Osteoblast (primary cell): ENCODE measurements at regions not wholly inside any gene's neighbourhood (a gene's known extent, or its start where the extent isn't known, plus 50 kb on each side); places are given as distances from the start of the nearest gene placed in this dataset.

Experiments
- DNase-seq: peaks from one replicate; pipeline ENCODE4 v3.0.0; 2011; ENCODE audit warnings: low spot score, mixed read lengths; ENCODE audit not compliant: insufficient read length; ENCODE audit errors: missing footprints
- H2AFZ ChIP-seq: 2 replicates; pipeline ENCODE4 v1.6.0; 2011; ENCODE audit warnings: mild to moderate bottlenecking, low read length
- H3K27ac ChIP-seq: 2 replicates; pipeline ENCODE4 v1.5.1; 2011; ENCODE audit warnings: mild to moderate bottlenecking, low read depth, low read length, moderate library complexity
- H3K27me3 ChIP-seq: 2 replicates; pipeline ENCODE4 v1.6.0; 2012; ENCODE audit warnings: mild to moderate bottlenecking, control low read depth, inconsistent platforms, low read length, moderate library complexity; ENCODE audit not compliant: insufficient read depth
- H3K36me3 ChIP-seq: 2 replicates; pipeline ENCODE4 v1.5.1; 2011; ENCODE audit warnings: mild to moderate bottlenecking, low read length, control low read depth, moderate library complexity; ENCODE audit not compliant: insufficient read depth
- H3K4me1 ChIP-seq: 2 replicates; pipeline ENCODE4 v1.5.1; 2011; ENCODE audit warnings: mild to moderate bottlenecking, low read length, control low read depth, moderate library complexity; ENCODE audit not compliant: insufficient read depth
- H3K4me2 ChIP-seq: 2 replicates; pipeline ENCODE4 v1.6.0; 2011; ENCODE audit warnings: mild to moderate bottlenecking, low read length; ENCODE audit not compliant: insufficient read depth
- H3K4me3 ChIP-seq: fragments of 200-600 bp; sonication (generic); 3 replicates; pipeline ENCODE4 v1.5.1; 2012; ENCODE audit warnings: mild to moderate bottlenecking, low read length, inconsistent platforms; ENCODE audit not compliant: insufficient read depth
- H3K79me2 ChIP-seq: 2 replicates; pipeline ENCODE4 v1.6.0; 2012; ENCODE audit warnings: mild to moderate bottlenecking, low read length, control low read depth, inconsistent platforms; ENCODE audit not compliant: insufficient read depth
- H3K9me3 ChIP-seq: 2 replicates; pipeline ENCODE4 v1.5.1; 2011; ENCODE audit warnings: low read depth, low read length, control low read depth
- H4K20me1 ChIP-seq: 2 replicates; pipeline ENCODE4 v1.6.0; 2012; ENCODE audit warnings: mild to moderate bottlenecking, low read length, control low read depth; ENCODE audit not compliant: insufficient read depth
- CTCF ChIP-seq: IDR thresholded peaks from 2 replicates; pipeline ENCODE4 v1.5.1; 2011; ENCODE audit warnings: mild to moderate bottlenecking, low read depth, low read length, moderate library complexity; ENCODE audit errors: extremely low read depth

GRCh38 chr13:40304391-40304790 is 362.1 kb downstream of the FOXO1 start:
- no peak for TF ChIP-seq CTCF
- no peak for DNase-seq
- H4K20me1 ChIP-seq: no peaks in the 10 kb centered on the region
- H3K27ac ChIP-seq: no peak overlapping the region
- no peaks in the 10 kb centered on the region for H3K4me1 ChIP-seq
- H3K36me3 ChIP-seq: no peaks in the 10 kb centered on the region
- no peaks in the 10 kb centered on the region for H3K9me3 ChIP-seq
- H3K4me2 ChIP-seq: no peak overlapping the region
- H3K4me3 ChIP-seq: no peak overlapping the region
- no peaks in the 10 kb centered on the region for H3K27me3 ChIP-seq
- no peaks in the 10 kb centered on the region for H3K79me2 ChIP-seq
- H2AFZ ChIP-seq: no peak overlapping the region

GRCh38 chr13:40306817-40307216 is 359.6 kb downstream of the FOXO1 start:
- Histone ChIP-seq H2AFZ (no peak overlapping the region), H3K4me2 (no peak overlapping the region), H4K20me1 (no peaks in the 10 kb centered on the region), H3K36me3 (no peaks in the 10 kb centered on the region), H3K9me3 (no peaks in the 10 kb centered on the region), H3K79me2 (no peaks in the 10 kb centered on the region), H3K4me1 (no peaks in the 10 kb centered on the region), H3K4me3 (no peak overlapping the region), H3K27ac (no peak overlapping the region), H3K27me3 (no peaks in the 10 kb centered on the region)
- no peak for TF ChIP-seq CTCF
- DNase-seq: no peak

GRCh38 chr13:40309881-40310280 is 356.6 kb downstream of the FOXO1 start:
- Histone ChIP-seq H3K4me1 (no peaks in the 10 kb centered on the region), H3K4me2 (no peak overlapping the region), H3K9me3 (no peaks in the 10 kb centered on the region), H2AFZ (no peak overlapping the region), H3K4me3 (no peak overlapping the region), H4K20me1 (no peaks in the 10 kb centered on the region), H3K27ac (no peak overlapping the region), H3K79me2 (no peaks in the 10 kb centered on the region), H3K36me3 (no peaks in the 10 kb centered on the region), H3K27me3 (no peaks in the 10 kb centered on the region)
- no peak for TF ChIP-seq CTCF
- DNase-seq: no peak

- Histone ChIP-seq H3K4me1 (no peaks in the 10 kb centered on the region), H3K79me2 (no peaks in the 10 kb centered on the region), H3K9me3 (no peaks in the 10 kb centered on the region), H3K4me2 (no peak overlapping the region), H3K27me3 (no peaks in the 10 kb centered on the region), H3K36me3 (no peaks in the 10 kb centered on the region), H4K20me1 (no peaks in the 10 kb centered on the region), H3K27ac (no peak overlapping the region), H3K4me3 (no peak overlapping the region), H2AFZ (no peak overlapping the region)
- DNase-seq: no peak
- TF ChIP-seq CTCF: no peak
Measured at GRCh38 chr13:40311356-40312101, 354.9 kb downstream of the FOXO1 start.
